ENCODE measurements at regions not wholly inside any gene's neighbourhood (a gene's known extent, or its start where the extent isn't known, plus 50 kb on each side); places are given as distances from the start of the nearest gene placed in this dataset.

GRCh38 chr12:34097213-34097612 lies 74.9 kb downstream of the ALG10 start:
- Histone ChIP-seq H3K27me3 (no peaks in the 10 kb centered on the region), H3K4me3 (replicated peaks in 1 of 3) (no peak overlapping the region), H3K27ac (no peak overlapping the region), H3K36me3 (no peaks in the 10 kb centered on the region), H3K4me1 (no peaks in the 10 kb centered on the region), H3K9me3 (no peaks in the 10 kb centered on the region)
- 55 to 61% methylated on average over 4 of the region's 4 CpGs for WGBS, 2 donors
- no peak for DNase-seq
- intact Hi-C loops (cut with DNase I) = no loop called here
- no peak for TF ChIP-seq POLR2A (IDR thresholded peaks at IDR 0.05)

GRCh38 chr12:34105392-34105933 lies 83.2 kb downstream of the ALG10 start:
- intact Hi-C loops (cut with DNase I) = no loop called here
- TF ChIP-seq POLR2A (IDR thresholded peaks at IDR 0.05) = no peak
- H3K27me3 ChIP-seq = no peaks in the 10 kb centered on the region
- no peak overlapping the region for H3K4me3 ChIP-seq (replicated peaks in 1 of 3)
- no peaks in the 10 kb centered on the region for H3K4me1 ChIP-seq
- H3K27ac ChIP-seq = no peak overlapping the region
- WGBS, 2 donors = 79 to 81% methylated on average over 7 of the region's 7 CpGs
- DNase-seq = no peak
- no peaks in the 10 kb centered on the region for H3K9me3 ChIP-seq
- no peaks in the 10 kb centered on the region for H3K36me3 ChIP-seq

GRCh38 chr12:34106172-34106571 lies 83.9 kb downstream of the ALG10 start:
- no peak overlapping the region for H3K4me3 ChIP-seq (replicated peaks in 1 of 3)
- H3K4me1 ChIP-seq = no peaks in the 10 kb centered on the region
- WGBS, 2 donors = 63 to 83% methylated on average over 2 of the region's 2 CpGs
- DNase-seq = no peak
- intact Hi-C loops (cut with DNase I) = no loop called here
- no peaks in the 10 kb centered on the region for H3K27me3 ChIP-seq
- H3K36me3 ChIP-seq = no peaks in the 10 kb centered on the region
- no peaks in the 10 kb centered on the region for H3K9me3 ChIP-seq
- no peak for TF ChIP-seq POLR2A (IDR thresholded peaks at IDR 0.05)
- H3K27ac ChIP-seq = no peak overlapping the region

- 81 to 87% methylated on average over 11 of the region's 11 CpGs for WGBS, 2 donors
These were observed 84.7 kb downstream of the ALG10 start for GRCh38 chr12:34107016-34107415.

GRCh38 chr12:34107781-34108404 lies 85.6 kb downstream of the ALG10 start:
- Histone ChIP-seq H3K27ac (no peak overlapping the region), H3K4me3 (replicated peaks in 1 of 3) (no peak overlapping the region), H3K36me3 (no peaks in the 10 kb centered on the region), H3K4me1 (no peaks in the 10 kb centered on the region), H3K27me3 (no peaks in the 10 kb centered on the region), H3K9me3 (no peaks in the 10 kb centered on the region)
- DNase-seq = no peak
- WGBS, 2 donors = 18 to 25% methylated on average over 6 to 24 of the region's 66 CpGs
- TF ChIP-seq POLR2A (IDR thresholded peaks at IDR 0.05) = no peak
- TF ChIP-seq CTCF (IDR thresholded peaks at IDR 0.05) = no peak
- intact Hi-C loops (cut with DNase I) = no loop called here

More at GRCh38 chr12:34107016-34107415, 84.7 kb downstream of the ALG10 start:
- no peak for DNase-seq
- H3K27ac ChIP-seq = no peak overlapping the region
- H3K27me3 ChIP-seq = no peaks in the 10 kb centered on the region
- no peaks in the 10 kb centered on the region for H3K4me1 ChIP-seq
- H3K36me3 ChIP-seq = no peaks in the 10 kb centered on the region
- no peaks in the 10 kb centered on the region for H3K9me3 ChIP-seq
- H3K4me3 ChIP-seq (replicated peaks in 1 of 3) = no peak overlapping the region
- no peak for TF ChIP-seq POLR2A (IDR thresholded peaks at IDR 0.05)
- TF ChIP-seq CTCF (IDR thresholded peaks at IDR 0.05) = no peak
- intact Hi-C loops (cut with DNase I) = no loop called here

GRCh38 chr12:34108405-34108803 lies 86.1 kb downstream of the ALG10 start:
- TF ChIP-seq POLR2A (IDR thresholded peaks at IDR 0.05) (no peak), CTCF (IDR thresholded peaks at IDR 0.05) (no peak)
- no peak for DNase-seq

More at GRCh38 chr12:34108405-34108803, 86.1 kb downstream of the ALG10 start:
- intact Hi-C loops (cut with DNase I) = no loop called here
- 39 to 68% methylated on average over 6 to 14 of the region's 24 CpGs for WGBS, 2 donors
- no peak overlapping the region for H3K4me3 ChIP-seq (replicated peaks in 1 of 3)
- H3K27ac ChIP-seq = no peak overlapping the region
- H3K36me3 ChIP-seq = no peaks in the 10 kb centered on the region
- no peaks in the 10 kb centered on the region for H3K27me3 ChIP-seq
- H3K9me3 ChIP-seq = no peaks in the 10 kb centered on the region
- H3K4me1 ChIP-seq = no peaks in the 10 kb centered on the region

Measured in thyroid gland (tissue), 4 donors.